ENCODE measurements at regions not wholly inside any gene's neighbourhood (a gene's known extent, or its start where the extent isn't known, plus 50 kb on each side); places are given as distances from the start of the nearest gene placed in this dataset.

DNA sequence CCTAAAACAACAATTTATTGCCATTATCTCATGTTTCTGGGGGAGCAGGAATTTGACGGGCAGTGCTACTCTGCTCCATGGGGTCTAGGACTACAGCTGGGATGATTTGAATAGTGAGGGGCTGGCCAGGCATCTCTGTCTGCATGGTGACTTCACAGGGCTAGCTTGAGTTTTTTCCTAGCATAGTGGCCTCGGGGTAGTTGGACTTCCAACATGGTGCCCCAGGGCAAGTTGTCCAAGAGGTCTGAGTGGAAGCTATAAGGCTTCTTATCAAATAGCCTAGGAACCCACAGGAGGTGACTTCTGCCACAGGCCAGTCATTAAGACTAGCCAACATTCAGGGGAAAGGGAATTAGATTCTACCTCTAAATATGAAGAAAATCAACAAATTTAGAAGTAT is 92.0 kb upstream of the WLS start:
- Histone ChIP-seq H3K4ac (replicated peaks; ENCODE audit: insufficient read length, low read depth, low read length) (no peak overlapping the region), H2BK5ac (ENCODE audit: low read depth, low read length) (no peak overlapping the region), H3K56ac (replicated peaks; ENCODE audit: insufficient read length, low read depth, low read length) (no peak overlapping the region), H3K4me3 (ENCODE audit: extremely low read depth in 1 of 4, insufficient read depth in 2 of 4, low read depth in 3 of 4, low read length in 4 of 4) (no peak overlapping the region), H4K20me1 (replicated peaks in 1 of 2; ENCODE audit: control insufficient read depth in 1 of 2, insufficient read depth in 2 of 2, low read length in 2 of 2) (peaks cover 0 to 2% of the 10 kb centered on the region in 2 experiments), H4K5ac (ENCODE audit: insufficient read length, low read depth, low read length) (no peak overlapping the region), H3K79me2 (ENCODE audit: control insufficient read depth in 1 of 2, insufficient read depth in 2 of 2, low read length in 2 of 2) (no peaks in the 10 kb centered on the region), H4K8ac (ENCODE audit: extremely low read depth, insufficient read depth, low read length) (no peak overlapping the region), H3K23ac (ENCODE audit: insufficient read length) (no peak overlapping the region), H2BK120ac (replicated peaks; ENCODE audit: low read depth, low read length) (no peak overlapping the region), H4K91ac (replicated peaks; ENCODE audit: insufficient read length, low read length) (no peak overlapping the region), H2BK15ac (ENCODE audit: low read length) (no peak overlapping the region), H3K4me2 (ENCODE audit: insufficient read depth in 1 of 2, low read depth in 2 of 2, low read length in 2 of 2) (no peak overlapping the region), H2BK12ac (ENCODE audit: low read depth, low read length) (no peak overlapping the region), H3K14ac (ENCODE audit: insufficient read length) (no peak overlapping the region), H3K27ac (ENCODE audit: low read depth, low read length) (no peak overlapping the region), H3K4me1 (replicated peaks in 1 of 4; ENCODE audit: control insufficient read depth in 3 of 4, insufficient read depth in 4 of 4, low read length in 3 of 4) (peaks cover 0 to 5% (median 0%) of the 10 kb centered on the region in 4 experiments; a peak in 1 of 7 replicates), H3K36me3 (ENCODE audit: control insufficient read depth in 2 of 4, insufficient read depth in 4 of 4, low read length in 3 of 4) (no peaks in the 10 kb centered on the region), H2AK5ac (ENCODE audit: low read depth, low read length) (no peak overlapping the region), H3K9ac (replicated peaks in 1 of 4; ENCODE audit: extremely low read depth in 1 of 4, low read depth in 3 of 4, low read length in 3 of 4) (no peak overlapping the region), H3K23me2 (ENCODE audit: low read depth, low read length) (no peaks in the 10 kb centered on the region), H3K27me3 (replicated peaks in 1 of 4; ENCODE audit: control insufficient read depth in 3 of 4, extremely low read depth in 1 of 4, insufficient read depth in 3 of 4, low read length in 3 of 4) (no peaks in the 10 kb centered on the region; a peak in 1 of 7 replicates), H3K79me1 (ENCODE audit: low read depth, low read length) (no peaks in the 10 kb centered on the region), H3K18ac (ENCODE audit: extremely low read depth, low read length) (no peak overlapping the region), H3K9me3 (ENCODE audit: insufficient read depth in 2 of 2, low read depth in 1 of 2, low read length in 1 of 2) (no peaks in the 10 kb centered on the region), H2AFZ (ENCODE audit: low read length) (no peak overlapping the region), H2BK20ac (ENCODE audit: low read length) (no peak overlapping the region)
- ChIA-PET POLR2A (ENCODE audit: partially characterized antibody) (no interaction called here), CTCF (ENCODE audit: partially characterized antibody) (interaction anchor here (1.1 to 10.3 kb wide), 4 partner anchors 20 to 205 kb away, joined by 5 to 154 read pairs (median 38); no protein-coding TSS in a partner anchor)
- TF ChIP-seq SUZ12 (IDR thresholded peaks at IDR 0.05; ENCODE audit: low read length), result no peak
- TF ChIP-seq MAFK (IDR thresholded peaks at IDR 0.05; ENCODE audit: low read depth, low read length), result no peak
- no peak for FAIRE-seq
- 86% methylated on average over 2 of the region's 2 CpGs; no CpG with 5 or more reads in 1 of the 2 experiments for WGBS, 2 experiments (ENCODE audit: extremely low coverage in 1 of 2, insufficient coverage in 1 of 2, insufficient read length in 1 of 2, insufficient replicate concordance in 2 of 2, low coverage in 1 of 2, low lambda C conversion rate in 2 of 2, missing lambda C conversion rate in 1 of 2)
- no peak for DNase-seq (ENCODE audit: low read depth in 1 of 2, low spot score in 2 of 2)
